ENCODE measurements at regions not wholly inside any gene's neighbourhood (a gene's known extent, or its start where the extent isn't known, plus 50 kb on each side); places are given as distances from the start of the nearest gene placed in this dataset.
"Not testable (repeated sequence)": the region's sequence is repeated elsewhere in the genome, so short reads cannot be mapped to it uniquely, and the experiment has no call there.

GRCh38 chr3:10653866-10654611, 148.7 kb upstream of the ATP2B2 start:
- TF ChIP-seq ZNF121 (CRISPR knock-in tag; IDR thresholded peaks at IDR 0.05) (no peak), ZNF138 (CRISPR knock-in tag; conservative IDR thresholded peaks at IDR 0.05) (no peak), JAZF1 (CRISPR knock-in tag; IDR thresholded peaks at IDR 0.05) (no peak), CTCF (IDR thresholded peaks at IDR 0.05) (no peak)
- CTCF ChIA-PET, result no interaction called here
- ATAC-seq, result no peak
- Mint-ChIP-seq H3K27ac (no peak overlapping the region), H3K36me3 (no peaks in the 10 kb centered on the region), H3K4me3 (no peak overlapping the region), H3K27me3 (ENCODE audit: low read depth) (peaks cover 9% of the 10 kb centered on the region; the same call in 1 of the 2 replicates), H3K9me3 (peaks cover 15% of the 10 kb centered on the region), H3K4me1 (peaks cover 5% of the 10 kb centered on the region)
- no peak for DNase-seq (ENCODE audit: low spot score)
- POLR2A ChIA-PET, result no interaction called here

GRCh38 chr3:10655105-10655504, 149.7 kb upstream of the ATP2B2 start:
- no peak for ATAC-seq
- Mint-ChIP-seq H3K27ac (no peak overlapping the region), H3K9me3 (peaks cover 15% of the 10 kb centered on the region), H3K27me3 (ENCODE audit: low read depth) (peaks cover 10% of the 10 kb centered on the region), H3K4me1 (peaks cover 5% of the 10 kb centered on the region), H3K36me3 (no peaks in the 10 kb centered on the region), H3K4me3 (no peak overlapping the region)
- POLR2A ChIA-PET, result no interaction called here
- DNase-seq (ENCODE audit: low spot score), result no peak
- CTCF ChIA-PET, result no interaction called here
- TF ChIP-seq NFATC4 (CRISPR knock-in tag; IDR thresholded peaks at IDR 0.05) (no peak), MAX (CRISPR knock-in tag; IDR thresholded peaks at IDR 0.05) (no peak), EMX1 (CRISPR knock-in tag; IDR thresholded peaks at IDR 0.05) (no peak), ZBTB43 (CRISPR knock-in tag; IDR thresholded peaks at IDR 0.05) (no peak), ATF1 (CRISPR knock-in tag; IDR thresholded peaks at IDR 0.05) (no peak), HMGXB4 (CRISPR knock-in tag; IDR thresholded peaks at IDR 0.05) (no peak), ZNF671 (CRISPR knock-in tag; IDR thresholded peaks at IDR 0.05) (no peak), PRDM15 (CRISPR knock-in tag; IDR thresholded peaks at IDR 0.05) (no peak), TEAD1 (CRISPR knock-in tag; IDR thresholded peaks at IDR 0.05) (no peak), AR (CRISPR knock-in tag; IDR thresholded peaks at IDR 0.05) (no peak), ZNF416 (CRISPR knock-in tag; IDR thresholded peaks at IDR 0.05) (no peak)

GRCh38 chr3:10657339-10657738, 152.0 kb upstream of the ATP2B2 start:
- H3K27me3 Mint-ChIP-seq (ENCODE audit: low read depth), result peaks cover 13% of the 10 kb centered on the region
- CTCF ChIA-PET, result not testable (repeated sequence)

More at GRCh38 chr3:10657339-10657738, 152.0 kb upstream of the ATP2B2 start:
- H3K27ac Mint-ChIP-seq; H3K36me3 Mint-ChIP-seq; POLR2A ChIA-PET; ATAC-seq; DNase-seq (ENCODE audit: low spot score); H3K4me1 Mint-ChIP-seq; H3K4me3 Mint-ChIP-seq: not testable (repeated sequence)
- H3K9me3 Mint-ChIP-seq, result peaks cover 15% of the 10 kb centered on the region
